ENCODE measurements at regions not wholly inside any gene's neighbourhood (a gene's known extent, or its start where the extent isn't known, plus 50 kb on each side); places are given as distances from the start of the nearest gene placed in this dataset.
A peak's percentile ranks its signal among the peaks of the same experiment; 100 is the strongest.

- no peak overlapping the region for H3K4me3 ChIP-seq (ENCODE audit: low read depth, low read length)
- no peaks in the 10 kb centered on the region for H3K4me1 ChIP-seq (ENCODE audit: control insufficient read depth in 1 of 2, insufficient read depth in 2 of 2, low read length in 2 of 2)
- no peak overlapping the region for H4K12ac ChIP-seq (ENCODE audit: low read depth, low read length)
- no peak overlapping the region for H3K14ac ChIP-seq (ENCODE audit: low read length)
- no peak overlapping the region for H2BK5ac ChIP-seq (ENCODE audit: low read depth, low read length, poor library complexity)
- no peak for DNase-seq
- H2AFZ ChIP-seq (ENCODE audit: insufficient read depth, low read length, poor library complexity) = no peak overlapping the region
- H3K4ac ChIP-seq (ENCODE audit: low read depth, low read length) = no peak overlapping the region
- no peaks in the 10 kb centered on the region for H3K36me3 ChIP-seq (ENCODE audit: control insufficient read depth in 1 of 2, insufficient read depth in 2 of 2, low read length in 2 of 2)
- H3K4me2 ChIP-seq (ENCODE audit: low read length) = no peak overlapping the region
- no peak overlapping the region for H2AK5ac ChIP-seq (ENCODE audit: low read length)
- H3K9ac ChIP-seq (ENCODE audit: low read length) = no peak overlapping the region
- H3K9me3 ChIP-seq (ENCODE audit: insufficient read depth, low read depth, low read length) = no peaks in the 10 kb centered on the region
- H3K79me1 ChIP-seq (ENCODE audit: low read length) = no peaks in the 10 kb centered on the region
- H2BK12ac ChIP-seq (ENCODE audit: low read length) = no peak overlapping the region
- H4K8ac ChIP-seq (ENCODE audit: low read depth, low read length) = no peak overlapping the region
- H3K27ac ChIP-seq (ENCODE audit: low read depth, low read length) = no peak overlapping the region
- no peaks in the 10 kb centered on the region for H3K27me3 ChIP-seq (ENCODE audit: insufficient read depth, low read length)
- H3K18ac ChIP-seq (ENCODE audit: low read length) = no peak overlapping the region
- H3K23ac ChIP-seq (ENCODE audit: low read length) = no peak overlapping the region
- H4K91ac ChIP-seq (ENCODE audit: low read depth, low read length) = no peak overlapping the region
- no peaks in the 10 kb centered on the region for H3K79me2 ChIP-seq (ENCODE audit: control insufficient read depth, insufficient read depth, low read length, poor library complexity)
- H2BK120ac ChIP-seq (ENCODE audit: insufficient read depth, low read length, poor library complexity) = no peak overlapping the region
- no CpG with 5 or more reads among the region's 4 CpGs for WGBS (ENCODE audit: extremely low coverage, insufficient coverage, insufficient read length)
Observed at GRCh38 chrX:127519323-127519722, 532.9 kb downstream of the ACTRT1 start.

- Histone ChIP-seq H2AK5ac (ENCODE audit: low read length) (no peak overlapping the region), H4K8ac (ENCODE audit: low read depth, low read length) (no peak overlapping the region), H3K4me1 (ENCODE audit: control insufficient read depth in 1 of 2, insufficient read depth in 2 of 2, low read length in 2 of 2) (no peaks in the 10 kb centered on the region), H2AFZ (ENCODE audit: insufficient read depth, low read length, poor library complexity) (no peak overlapping the region), H3K79me2 (ENCODE audit: control insufficient read depth, insufficient read depth, low read length, poor library complexity) (no peaks in the 10 kb centered on the region), H3K27ac (ENCODE audit: low read depth, low read length) (no peak overlapping the region), H4K91ac (ENCODE audit: low read depth, low read length) (no peak overlapping the region), H3K4me3 (ENCODE audit: low read depth, low read length) (no peak overlapping the region), H3K9me3 (ENCODE audit: insufficient read depth, low read depth, low read length) (no peaks in the 10 kb centered on the region), H2BK12ac (ENCODE audit: low read length) (no peak overlapping the region), H3K27me3 (ENCODE audit: insufficient read depth, low read length) (no peaks in the 10 kb centered on the region), H3K9ac (ENCODE audit: low read length) (no peak overlapping the region), H2BK5ac (ENCODE audit: low read depth, low read length, poor library complexity) (no peak overlapping the region), H3K23ac (ENCODE audit: low read length) (no peak overlapping the region), H3K4me2 (ENCODE audit: low read length) (no peak overlapping the region), H3K79me1 (ENCODE audit: low read length) (no peaks in the 10 kb centered on the region), H4K12ac (ENCODE audit: low read depth, low read length) (no peak overlapping the region), H3K36me3 (ENCODE audit: control insufficient read depth in 1 of 2, insufficient read depth in 2 of 2, low read length in 2 of 2) (no peaks in the 10 kb centered on the region), H3K4ac (ENCODE audit: low read depth, low read length) (no peak overlapping the region), H3K14ac (ENCODE audit: low read length) (no peak overlapping the region), H3K18ac (ENCODE audit: low read length) (no peak overlapping the region), H2BK120ac (ENCODE audit: insufficient read depth, low read length, poor library complexity) (no peak overlapping the region)
- no CpG with 5 or more reads among the region's 1 CpG for WGBS (ENCODE audit: extremely low coverage, insufficient coverage, insufficient read length)
- no peak for DNase-seq
Observed at GRCh38 chrX:127490000-127490399, 562.2 kb downstream of the ACTRT1 start.

GRCh38 chrX:127466211-127466610 is 586.0 kb downstream of the ACTRT1 start:
- H3K14ac ChIP-seq (ENCODE audit: low read length) = no peak overlapping the region
- H3K36me3 ChIP-seq (ENCODE audit: control insufficient read depth in 1 of 2, insufficient read depth in 2 of 2, low read length in 2 of 2) = no peaks in the 10 kb centered on the region
- no peak overlapping the region for H3K9ac ChIP-seq (ENCODE audit: low read length)
- no peaks in the 10 kb centered on the region for H3K79me2 ChIP-seq (ENCODE audit: control insufficient read depth, insufficient read depth, low read length, poor library complexity)
- no peak overlapping the region for H3K23ac ChIP-seq (ENCODE audit: low read length)
- no peak overlapping the region for H3K4ac ChIP-seq (ENCODE audit: low read depth, low read length)
- no peak overlapping the region for H4K12ac ChIP-seq (ENCODE audit: low read depth, low read length)
- H3K4me3 ChIP-seq (ENCODE audit: low read depth, low read length) = no peak overlapping the region
- no peak for DNase-seq
- no peak overlapping the region for H4K91ac ChIP-seq (ENCODE audit: low read depth, low read length)
- H3K27ac ChIP-seq (ENCODE audit: low read depth, low read length) = no peak overlapping the region
- no peak overlapping the region for H2BK5ac ChIP-seq (ENCODE audit: low read depth, low read length, poor library complexity)
- H3K79me1 ChIP-seq (ENCODE audit: low read length) = no peaks in the 10 kb centered on the region
- no peaks in the 10 kb centered on the region for H3K27me3 ChIP-seq (ENCODE audit: insufficient read depth, low read length)
- H2AK5ac ChIP-seq (ENCODE audit: low read length) = no peak overlapping the region
- no peak overlapping the region for H4K8ac ChIP-seq (ENCODE audit: low read depth, low read length)
- H2BK12ac ChIP-seq (ENCODE audit: low read length) = no peak overlapping the region
- no peak overlapping the region for H3K18ac ChIP-seq (ENCODE audit: low read length)
- H3K9me3 ChIP-seq (ENCODE audit: insufficient read depth, low read depth, low read length) = no peaks in the 10 kb centered on the region
- H2AFZ ChIP-seq (ENCODE audit: insufficient read depth, low read length, poor library complexity) = no peak overlapping the region
- H3K4me1 ChIP-seq (ENCODE audit: control insufficient read depth in 1 of 2, insufficient read depth in 2 of 2, low read length in 2 of 2) = no peaks in the 10 kb centered on the region
- H2BK120ac ChIP-seq (ENCODE audit: insufficient read depth, low read length, poor library complexity) = no peak overlapping the region
- no peak overlapping the region for H3K4me2 ChIP-seq (ENCODE audit: low read length)

GRCh38 chrX:127459790-127460189 is 592.4 kb downstream of the ACTRT1 start:
- Histone ChIP-seq H3K27ac (ENCODE audit: low read depth, low read length) (no peak overlapping the region), H3K9me3 (ENCODE audit: insufficient read depth, low read depth, low read length) (no peaks in the 10 kb centered on the region), H3K9ac (ENCODE audit: low read length) (no peak overlapping the region), H4K12ac (ENCODE audit: low read depth, low read length) (no peak overlapping the region), H3K4me1 (ENCODE audit: control insufficient read depth in 1 of 2, insufficient read depth in 2 of 2, low read length in 2 of 2) (no peaks in the 10 kb centered on the region), H2BK120ac (ENCODE audit: insufficient read depth, low read length, poor library complexity) (no peak overlapping the region), H3K36me3 (ENCODE audit: control insufficient read depth in 1 of 2, insufficient read depth in 2 of 2, low read length in 2 of 2) (no peaks in the 10 kb centered on the region), H3K27me3 (ENCODE audit: insufficient read depth, low read length) (no peaks in the 10 kb centered on the region), H4K91ac (ENCODE audit: low read depth, low read length) (no peak overlapping the region), H2AK5ac (ENCODE audit: low read length) (no peak overlapping the region), H2BK5ac (ENCODE audit: low read depth, low read length, poor library complexity) (no peak overlapping the region), H4K8ac (ENCODE audit: low read depth, low read length) (no peak overlapping the region), H3K23ac (ENCODE audit: low read length) (no peak overlapping the region), H3K14ac (ENCODE audit: low read length) (no peak overlapping the region), H3K4me3 (ENCODE audit: low read depth, low read length) (no peak overlapping the region), H2AFZ (ENCODE audit: insufficient read depth, low read length, poor library complexity) (no peak overlapping the region), H3K18ac (ENCODE audit: low read length) (no peak overlapping the region), H3K79me1 (ENCODE audit: low read length) (no peaks in the 10 kb centered on the region), H3K4ac (ENCODE audit: low read depth, low read length) (no peak overlapping the region), H3K4me2 (ENCODE audit: low read length) (no peak overlapping the region), H3K79me2 (ENCODE audit: control insufficient read depth, insufficient read depth, low read length, poor library complexity) (no peaks in the 10 kb centered on the region), H2BK12ac (ENCODE audit: low read length) (no peak overlapping the region)
- DNase-seq = peak in 1 of 2 donors; percentile 18
- no CpG with 5 or more reads among the region's 4 CpGs for whole genome bisulfite sequencing (ENCODE audit: extremely low coverage, insufficient coverage, insufficient read length)

- no peak overlapping the region for H3K4me3 ChIP-seq (ENCODE audit: low read depth, low read length)
Observed at GRCh38 chrX:127457161-127457560, 595.0 kb downstream of the ACTRT1 start.

More at GRCh38 chrX:127457161-127457560, 595.0 kb downstream of the ACTRT1 start:
- Histone ChIP-seq H2BK120ac (ENCODE audit: insufficient read depth, low read length, poor library complexity) (no peak overlapping the region), H3K9me3 (ENCODE audit: insufficient read depth, low read depth, low read length) (no peaks in the 10 kb centered on the region), H3K79me1 (ENCODE audit: low read length) (no peaks in the 10 kb centered on the region), H3K79me2 (ENCODE audit: control insufficient read depth, insufficient read depth, low read length, poor library complexity) (no peaks in the 10 kb centered on the region), H3K4me1 (ENCODE audit: control insufficient read depth in 1 of 2, insufficient read depth in 2 of 2, low read length in 2 of 2) (no peaks in the 10 kb centered on the region), H3K18ac (ENCODE audit: low read length) (no peak overlapping the region), H2BK12ac (ENCODE audit: low read length) (no peak overlapping the region), H2BK5ac (ENCODE audit: low read depth, low read length, poor library complexity) (no peak overlapping the region), H3K27ac (ENCODE audit: low read depth, low read length) (no peak overlapping the region), H3K4me2 (ENCODE audit: low read length) (no peak overlapping the region), H2AK5ac (ENCODE audit: low read length) (no peak overlapping the region), H3K4ac (ENCODE audit: low read depth, low read length) (no peak overlapping the region), H4K8ac (ENCODE audit: low read depth, low read length) (no peak overlapping the region), H4K91ac (ENCODE audit: low read depth, low read length) (no peak overlapping the region), H3K23ac (ENCODE audit: low read length) (no peak overlapping the region), H3K14ac (ENCODE audit: low read length) (no peak overlapping the region), H2AFZ (ENCODE audit: insufficient read depth, low read length, poor library complexity) (no peak overlapping the region), H3K36me3 (ENCODE audit: control insufficient read depth in 1 of 2, insufficient read depth in 2 of 2, low read length in 2 of 2) (no peaks in the 10 kb centered on the region), H4K12ac (ENCODE audit: low read depth, low read length) (no peak overlapping the region), H3K27me3 (ENCODE audit: insufficient read depth, low read length) (no peaks in the 10 kb centered on the region), H3K9ac (ENCODE audit: low read length) (no peak overlapping the region)
- peak in 1 of 2 donors; percentile 40 for DNase-seq

Data from trophoblast cell (in vitro differentiated cells and primary cell).